Right kidney (tissue), 1 donor: ENCODE measurements at regions not wholly inside any gene's neighbourhood (a gene's known extent, or its start where the extent isn't known, plus 50 kb on each side); places are given as distances from the start of the nearest gene placed in this dataset.
"Not testable (repeated sequence)": the region's sequence is repeated elsewhere in the genome, so short reads cannot be mapped to it uniquely, and the experiment has no call there.

Experiments used
- DNase-seq: peaks from one replicate; pipeline ENCODE4 v3.0.0-alpha.2; 2016

DNA sequence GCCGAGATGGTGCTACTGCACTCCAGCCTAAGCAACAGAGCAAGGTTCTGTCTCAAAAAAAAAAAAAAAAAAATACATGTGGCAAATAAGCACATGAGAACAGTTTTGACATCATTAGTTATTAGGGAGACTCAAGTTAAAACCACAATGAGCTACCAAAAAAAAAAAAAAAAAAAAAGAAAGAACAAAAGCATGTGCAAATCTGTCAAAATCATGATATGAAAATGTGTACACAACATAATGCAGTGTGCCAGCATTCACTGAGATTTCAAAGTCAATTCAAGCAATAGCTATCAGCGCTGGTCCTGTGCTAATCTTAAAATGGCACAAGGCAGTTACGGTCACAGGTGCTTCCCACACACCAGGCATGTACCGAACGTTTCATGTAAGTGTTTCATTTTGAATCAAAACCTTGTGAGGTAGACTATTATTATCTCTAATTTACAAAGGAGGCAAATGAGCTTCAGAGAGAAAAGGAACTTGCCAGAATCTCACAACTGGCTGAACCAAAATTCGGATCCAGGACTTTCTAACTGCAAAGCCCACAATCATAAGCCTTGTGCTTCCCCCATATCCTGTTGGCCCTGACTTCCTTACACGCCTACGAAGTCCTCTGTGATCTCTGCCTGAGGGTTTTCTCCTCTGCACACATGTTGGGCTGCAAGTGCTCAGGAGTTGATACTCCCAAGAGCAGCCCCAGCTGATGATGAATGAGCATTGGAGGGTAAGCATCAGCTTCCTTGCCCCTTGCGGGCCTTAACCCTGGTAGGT is 200.1 kb upstream of the PROK2 start:
- DNase-seq: no peak

DNA sequence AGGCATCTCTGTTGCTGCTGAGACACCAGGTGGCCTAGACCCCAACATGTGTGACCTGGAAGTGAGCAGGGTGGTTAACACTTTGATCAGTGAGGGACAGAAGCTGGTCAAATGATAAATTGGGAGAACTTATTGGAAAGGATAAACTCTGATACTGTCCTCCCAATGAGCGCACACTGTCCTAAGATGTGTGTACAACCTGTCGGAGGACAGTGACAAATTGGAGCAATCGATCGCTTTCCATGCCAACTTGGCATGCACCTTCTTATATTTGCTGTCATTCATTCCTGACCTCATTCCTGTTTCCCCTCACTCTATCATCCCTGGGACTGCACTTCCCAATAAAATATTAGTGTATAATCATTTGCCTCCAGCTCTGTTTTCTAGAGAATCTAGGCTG is 198.7 kb upstream of the PROK2 start:
- no peak for DNase-seq

DNA sequence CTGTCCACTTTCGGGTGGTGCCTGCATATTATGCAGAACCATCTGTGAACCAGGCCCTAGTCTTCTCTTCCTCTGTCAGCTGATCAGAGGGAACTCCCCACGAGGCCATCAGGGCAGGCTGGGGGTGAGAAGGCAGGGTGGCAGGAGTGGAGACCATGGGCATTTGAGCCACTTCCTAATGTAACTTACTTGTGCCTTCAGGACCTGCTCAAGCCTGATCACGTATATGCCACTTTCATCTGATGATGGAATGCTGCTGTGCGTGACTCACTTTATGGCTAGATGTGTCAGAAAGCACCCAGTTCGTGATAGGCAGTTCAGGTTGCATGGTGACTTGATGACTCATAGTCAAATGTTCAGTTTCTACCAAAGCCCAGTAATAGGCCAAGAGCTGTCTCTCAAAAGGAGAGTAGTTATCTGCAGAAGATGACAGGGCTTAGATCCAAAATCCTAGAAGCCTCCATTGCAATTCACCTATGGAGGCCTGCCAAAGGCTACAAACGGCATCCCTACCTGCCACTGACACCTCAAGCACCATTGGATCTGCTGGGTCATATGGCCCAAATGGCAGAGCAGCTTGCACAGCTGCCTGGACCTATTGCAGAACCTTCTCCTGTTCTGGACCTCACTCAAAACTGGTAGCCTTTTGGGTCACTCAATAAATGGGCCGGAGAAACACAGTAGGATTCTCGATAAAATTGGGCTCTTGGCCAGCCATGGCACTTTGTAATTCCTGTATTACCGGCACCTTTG is 197.7 kb upstream of the PROK2 start:
- not testable (repeated sequence) for DNase-seq

DNA sequence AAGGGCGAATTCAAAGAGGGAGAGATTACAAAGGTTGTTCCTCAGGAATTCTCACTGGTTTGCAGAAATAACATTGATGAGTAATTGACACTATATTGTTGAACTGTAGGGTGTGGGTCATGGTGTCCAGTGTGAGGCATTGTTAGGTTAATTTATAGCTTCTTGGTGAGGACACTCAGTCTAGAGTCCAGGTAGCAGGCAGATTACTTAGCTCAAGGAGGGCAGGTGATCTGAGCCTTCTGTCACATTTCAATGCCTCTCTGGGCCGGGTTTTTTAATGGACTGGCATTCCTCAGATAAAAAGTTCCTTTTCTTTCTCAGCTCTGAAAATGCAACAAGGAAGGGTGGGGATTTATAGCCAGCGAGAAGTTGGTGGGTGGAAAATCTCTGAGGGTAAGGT is 194.2 kb upstream of the PROK2 start:
- no peak for DNase-seq

DNA sequence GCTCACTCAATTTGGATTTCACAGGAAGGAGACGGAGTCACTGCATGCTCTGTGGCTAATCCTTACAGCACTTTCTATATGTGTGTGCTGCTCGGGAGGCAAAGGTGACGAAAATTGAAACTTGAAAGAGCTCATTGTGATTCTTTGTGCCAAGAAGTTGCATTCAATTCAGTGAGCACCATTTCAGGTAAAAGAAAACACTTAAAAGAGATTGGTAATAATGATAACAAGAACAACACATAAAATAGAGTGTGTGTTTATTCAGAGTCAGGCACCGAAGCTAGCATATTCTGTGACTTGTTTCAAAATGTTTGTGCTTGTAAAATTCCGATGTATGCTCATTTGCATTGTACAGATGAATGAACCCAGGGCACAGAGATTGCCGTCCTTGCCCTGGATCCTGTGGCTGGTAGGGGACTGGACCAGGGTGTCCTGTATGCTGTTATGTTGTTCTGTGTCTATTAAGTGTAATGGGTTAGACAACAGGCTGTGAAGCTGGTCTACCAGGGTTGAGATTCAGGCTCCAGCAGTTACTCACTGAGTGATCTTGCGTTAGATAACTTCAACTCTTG is 193.3 kb upstream of the PROK2 start:
- no peak for DNase-seq

DNA sequence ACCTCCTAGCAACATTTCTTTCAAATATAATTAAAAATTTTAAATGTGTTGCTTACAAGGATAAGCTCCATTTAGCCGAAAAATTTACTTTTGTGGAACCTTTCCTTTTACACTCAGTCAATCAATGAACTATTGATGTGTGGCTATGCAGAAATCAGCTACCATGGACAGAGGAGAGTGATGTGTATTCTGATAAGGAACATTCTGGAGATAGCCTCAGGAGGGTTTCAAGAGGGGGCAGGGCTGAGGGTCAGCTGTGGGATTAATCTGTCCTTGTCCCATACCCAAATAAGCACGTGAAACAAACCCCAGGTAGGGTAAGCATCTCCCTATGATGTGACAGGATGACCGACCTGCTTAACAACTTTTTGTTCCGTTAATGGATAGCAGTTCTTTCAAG is 192.6 kb upstream of the PROK2 start:
- DNase-seq: no peak

DNA sequence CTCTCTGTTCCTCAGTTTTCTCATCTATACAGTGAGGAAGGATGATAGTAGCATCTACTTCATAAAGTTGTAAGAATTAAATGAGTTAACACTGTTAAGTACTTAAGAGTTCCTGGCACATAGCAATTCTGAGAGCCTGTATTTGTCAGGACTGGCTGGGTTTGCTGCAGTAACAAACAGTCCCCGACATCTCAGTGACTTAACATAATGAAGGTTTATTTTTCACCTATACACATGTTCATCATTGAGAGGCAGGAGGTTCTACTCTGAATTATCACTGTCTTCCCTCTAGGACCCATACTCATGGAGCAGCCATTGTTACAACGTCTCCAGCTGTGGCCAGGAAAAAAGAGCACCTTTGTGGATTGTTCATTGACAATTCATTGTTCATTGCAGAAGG is 190.6 kb upstream of the PROK2 start:
- DNase-seq: no peak

DNA sequence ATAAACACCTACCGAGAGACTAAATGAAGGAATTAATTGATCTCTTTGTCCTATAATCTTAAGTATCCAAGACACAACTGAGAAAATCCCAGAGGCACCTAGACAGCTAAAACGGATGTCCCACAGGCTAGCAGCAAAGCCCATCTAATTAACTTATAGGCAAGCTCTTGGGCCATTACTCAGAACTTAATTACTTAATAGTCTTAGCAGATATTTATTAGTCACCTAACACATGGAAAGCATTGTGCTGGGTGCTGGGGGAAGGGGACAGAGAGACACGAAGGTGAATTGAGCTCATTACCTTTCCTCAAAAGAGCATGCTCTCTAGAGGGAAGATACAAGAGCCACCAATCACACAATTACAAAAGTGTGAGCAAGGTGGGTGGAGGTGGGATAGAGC is 189.8 kb upstream of the PROK2 start:
- DNase-seq: no peak

DNA sequence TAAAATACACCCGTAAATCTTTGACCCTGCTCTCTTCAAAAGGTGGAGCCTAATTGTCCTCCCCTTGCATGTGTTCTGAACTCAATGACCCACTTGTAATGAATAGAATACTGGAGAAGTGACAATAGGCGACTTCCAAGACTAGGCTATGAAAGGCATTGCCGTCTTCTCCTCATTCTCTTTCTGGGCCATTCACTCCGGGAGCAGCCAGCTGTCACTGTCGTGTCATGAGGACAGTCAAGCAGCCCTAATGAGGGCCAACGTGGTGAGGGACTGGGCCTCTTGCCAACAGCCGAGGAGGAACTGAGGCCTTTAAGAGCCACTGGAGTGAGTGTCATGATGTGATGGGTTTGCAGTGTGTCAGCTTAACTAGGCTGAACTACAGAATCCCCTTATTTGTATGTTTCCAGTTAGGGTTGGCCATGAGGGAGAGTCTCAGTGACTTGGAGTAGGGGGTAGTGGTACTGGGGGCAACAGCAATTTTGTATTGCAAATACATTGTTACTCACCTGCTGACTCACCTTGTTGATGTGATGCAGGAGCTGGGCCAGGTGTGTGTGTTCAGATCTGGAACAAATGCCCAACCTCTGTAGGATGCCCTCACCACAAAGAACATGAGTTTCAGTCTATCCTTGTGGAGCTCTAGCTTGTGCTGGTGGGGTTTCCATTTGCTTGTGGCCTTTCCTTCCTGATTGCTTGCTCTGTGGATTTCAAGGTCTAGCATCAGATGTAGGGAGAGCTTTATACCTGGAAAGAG is 188.5 kb upstream of the PROK2 start:
- DNase-seq: no peak

DNA sequence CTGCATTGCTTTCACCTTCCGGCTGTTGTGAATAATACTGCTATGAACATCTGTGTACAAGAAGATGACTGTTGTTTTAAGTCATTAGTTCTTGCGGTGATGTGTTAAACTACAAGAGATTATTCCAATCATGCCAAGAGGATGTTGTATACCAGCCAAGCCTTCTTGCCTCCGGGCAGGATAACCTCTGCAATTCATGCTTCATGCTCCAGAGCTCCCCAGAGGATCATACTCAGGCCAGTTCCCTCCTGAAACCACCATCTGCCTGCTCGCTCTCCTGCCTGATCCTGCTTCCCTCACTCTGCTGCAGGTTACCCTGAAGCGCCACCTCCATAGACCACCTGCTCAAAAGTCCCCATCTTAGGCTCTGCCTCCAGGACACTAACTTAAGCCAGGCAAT is 187.1 kb upstream of the PROK2 start:
- DNase-seq: no peak

DNA sequence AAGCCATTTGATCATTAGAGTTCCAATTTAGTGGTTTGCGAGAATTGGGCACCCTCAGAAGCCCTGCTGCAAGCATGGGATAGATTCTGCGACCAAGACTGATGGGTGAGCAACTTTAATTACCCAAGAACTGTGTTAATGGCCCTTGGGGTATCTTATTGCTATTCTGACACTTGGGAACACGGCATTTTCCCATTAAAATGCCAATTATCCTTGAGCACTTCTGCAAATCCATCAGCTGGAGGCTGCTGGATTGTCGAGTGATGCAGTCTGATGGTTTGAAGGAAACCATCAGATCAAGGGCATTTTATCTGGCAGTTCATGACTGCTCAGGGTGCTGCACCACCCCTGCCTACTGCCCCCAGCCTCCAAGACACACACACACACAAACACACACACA is 183.6 kb upstream of the PROK2 start:
- peak; percentile 20 for DNase-seq

DNA sequence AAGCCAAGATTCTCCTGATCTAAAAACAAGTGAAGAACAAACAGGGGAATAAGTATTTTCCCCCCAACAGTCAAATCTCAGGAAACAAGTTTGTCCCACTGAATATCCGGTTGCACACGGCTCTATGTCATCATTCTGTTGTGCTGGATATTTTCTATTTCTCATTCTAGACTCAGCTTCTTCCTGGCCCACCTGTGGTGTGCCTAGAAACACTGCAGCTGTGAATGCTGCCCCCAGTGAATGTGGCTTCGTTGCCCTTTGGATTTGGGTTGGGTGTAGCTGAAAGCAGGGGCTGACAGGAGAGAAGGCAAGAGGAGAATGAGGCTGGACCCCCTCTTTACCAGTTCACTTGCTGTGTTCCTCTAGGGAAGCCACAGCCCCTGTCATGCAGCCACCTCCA is 181.2 kb upstream of the PROK2 start:
- DNase-seq: no peak

DNA sequence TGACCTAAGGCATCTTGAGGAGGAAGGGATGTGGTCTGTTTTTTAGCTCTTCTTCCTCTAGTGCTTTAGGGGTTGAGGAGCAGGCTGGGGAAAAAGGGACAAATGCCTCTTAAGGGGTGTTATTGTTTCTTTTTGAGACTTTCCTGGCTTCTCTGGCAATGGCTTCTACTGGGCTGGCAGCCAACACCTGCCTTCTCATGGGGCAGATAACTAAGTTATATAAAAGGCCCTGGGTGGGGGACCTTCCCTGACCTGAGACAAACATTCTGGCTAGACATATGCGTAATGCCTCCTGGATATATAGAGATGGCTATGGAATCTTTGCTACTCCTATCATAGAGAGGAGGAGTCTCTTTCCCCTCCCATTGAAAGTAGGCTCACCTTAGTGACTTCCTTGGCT is 179.2 kb upstream of the PROK2 start:
- DNase-seq: no peak

DNA sequence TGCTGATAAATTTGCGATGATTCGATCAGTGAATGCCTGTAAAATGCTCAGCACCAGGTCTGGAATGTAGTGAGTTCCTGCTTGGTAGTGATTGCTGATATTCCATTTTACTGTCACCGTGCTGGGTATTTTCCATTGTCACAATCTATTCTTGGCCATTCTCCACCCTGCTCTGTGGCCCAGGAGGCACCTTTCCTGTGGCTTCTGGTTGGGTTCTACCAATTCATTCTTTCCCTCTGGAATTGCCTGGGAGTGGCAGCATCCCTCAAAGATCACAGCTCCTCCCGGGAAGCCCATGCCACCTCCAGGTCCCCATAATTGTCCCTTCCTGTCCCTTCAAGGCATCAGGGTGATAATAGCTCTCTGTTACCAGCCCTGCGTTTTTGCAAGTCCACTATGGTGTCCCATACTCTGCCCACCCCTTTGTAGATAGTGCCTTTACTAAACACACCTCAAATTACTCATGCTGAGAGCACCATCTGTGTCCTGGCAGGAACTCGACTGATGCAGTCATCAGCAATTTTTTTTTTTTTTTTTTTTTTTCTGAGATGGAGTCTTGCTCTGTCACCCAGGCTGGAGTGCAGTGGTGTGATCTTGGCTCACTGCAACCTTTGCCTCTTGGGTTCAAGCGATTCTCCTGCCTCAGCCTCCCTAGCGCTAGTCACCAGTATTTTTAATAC is 177.8 kb upstream of the PROK2 start:
- no peak for DNase-seq

DNA sequence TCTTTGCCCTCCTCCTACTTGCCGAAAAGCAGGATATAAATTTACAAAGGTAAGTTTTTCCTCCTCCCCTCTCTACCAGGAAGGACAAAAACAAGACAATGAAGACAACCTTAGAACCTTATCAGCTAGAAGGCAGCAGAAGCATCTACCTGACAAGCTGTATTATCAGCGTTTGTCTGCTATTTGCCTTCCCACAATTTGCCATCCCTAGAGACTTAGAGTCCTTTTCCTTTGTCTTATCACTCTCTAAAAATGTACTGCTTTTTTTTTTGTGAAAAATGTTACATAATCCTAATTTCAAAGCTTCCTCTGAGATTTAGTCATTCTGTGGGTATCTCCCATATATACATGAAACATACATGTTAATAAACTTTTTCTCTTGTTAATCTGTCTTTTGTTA is 176.9 kb upstream of the PROK2 start:
- DNase-seq: no peak

DNA sequence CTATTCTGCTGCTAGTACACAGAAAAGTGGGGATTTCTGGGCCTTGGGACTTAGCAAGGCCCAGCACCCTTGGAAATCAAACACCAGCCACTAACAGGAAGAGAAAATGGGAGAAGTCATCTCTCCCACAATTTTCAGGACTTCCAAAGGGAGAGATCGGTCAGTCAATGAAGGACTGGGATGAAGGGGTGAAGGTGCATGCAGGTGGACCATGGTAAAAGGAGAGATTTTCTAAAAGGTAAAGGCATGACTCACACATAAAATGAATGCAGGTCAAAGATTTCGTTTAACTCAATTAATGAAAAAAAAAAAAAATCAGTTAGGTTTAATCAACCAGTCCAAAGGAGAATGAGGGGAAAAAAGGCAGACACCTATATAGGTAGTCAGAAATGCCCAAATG is 176.4 kb upstream of the PROK2 start:
- no peak for DNase-seq

DNA sequence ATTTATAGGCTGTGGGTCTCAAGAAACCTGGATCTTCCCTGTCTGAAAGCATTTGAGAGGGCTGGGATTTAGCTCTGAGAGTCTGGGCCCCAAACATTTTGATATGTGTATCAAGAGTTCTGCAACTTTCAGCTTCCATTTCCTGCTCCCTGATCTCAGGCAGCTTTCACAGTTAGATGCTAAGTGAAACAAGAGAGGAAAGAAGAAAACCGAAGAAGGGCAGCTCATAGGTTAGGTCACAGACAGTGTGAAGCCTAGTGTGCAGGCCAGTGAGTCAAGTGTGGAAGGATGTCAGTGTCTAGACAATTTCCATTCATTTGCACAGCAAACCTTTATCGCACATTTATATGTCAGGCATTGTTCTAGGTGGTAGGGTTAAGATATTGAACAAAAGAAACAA is 173.6 kb upstream of the PROK2 start:
- DNase-seq: no peak

DNA sequence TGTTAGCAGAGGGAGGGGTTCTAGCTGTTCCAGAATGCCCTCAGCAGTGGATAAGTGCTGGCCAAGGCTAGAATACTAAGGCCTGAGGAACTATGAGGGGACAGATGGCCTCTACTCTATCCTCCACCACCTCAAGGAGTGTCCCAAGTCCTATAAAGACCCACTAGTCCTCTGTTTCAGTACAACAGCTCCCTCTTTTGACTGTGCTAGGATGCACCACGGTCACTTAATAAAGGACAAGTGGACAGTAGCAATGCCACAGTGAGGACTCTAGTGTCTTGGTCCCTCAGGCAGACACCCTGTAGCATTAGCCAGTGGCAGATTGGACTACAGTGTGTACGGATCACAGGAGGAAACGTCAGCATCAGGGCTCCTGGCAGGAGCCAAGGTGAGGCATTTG is 171.8 kb upstream of the PROK2 start:
- no peak for DNase-seq

DNA sequence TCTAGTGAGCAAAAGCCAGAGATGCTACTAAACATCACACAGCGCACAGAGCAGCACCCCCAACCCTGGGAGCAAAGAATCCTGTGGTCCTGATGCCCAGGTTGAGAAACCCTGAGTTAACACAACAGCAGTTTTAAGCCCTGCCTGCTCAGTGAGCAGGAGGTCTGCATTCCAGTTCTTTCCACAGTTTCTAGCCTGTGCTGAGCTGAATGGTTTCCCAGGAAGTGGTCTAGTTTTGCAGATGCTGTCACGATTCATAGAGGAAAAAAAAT is 171.1 kb upstream of the PROK2 start:
- no peak for DNase-seq

DNA sequence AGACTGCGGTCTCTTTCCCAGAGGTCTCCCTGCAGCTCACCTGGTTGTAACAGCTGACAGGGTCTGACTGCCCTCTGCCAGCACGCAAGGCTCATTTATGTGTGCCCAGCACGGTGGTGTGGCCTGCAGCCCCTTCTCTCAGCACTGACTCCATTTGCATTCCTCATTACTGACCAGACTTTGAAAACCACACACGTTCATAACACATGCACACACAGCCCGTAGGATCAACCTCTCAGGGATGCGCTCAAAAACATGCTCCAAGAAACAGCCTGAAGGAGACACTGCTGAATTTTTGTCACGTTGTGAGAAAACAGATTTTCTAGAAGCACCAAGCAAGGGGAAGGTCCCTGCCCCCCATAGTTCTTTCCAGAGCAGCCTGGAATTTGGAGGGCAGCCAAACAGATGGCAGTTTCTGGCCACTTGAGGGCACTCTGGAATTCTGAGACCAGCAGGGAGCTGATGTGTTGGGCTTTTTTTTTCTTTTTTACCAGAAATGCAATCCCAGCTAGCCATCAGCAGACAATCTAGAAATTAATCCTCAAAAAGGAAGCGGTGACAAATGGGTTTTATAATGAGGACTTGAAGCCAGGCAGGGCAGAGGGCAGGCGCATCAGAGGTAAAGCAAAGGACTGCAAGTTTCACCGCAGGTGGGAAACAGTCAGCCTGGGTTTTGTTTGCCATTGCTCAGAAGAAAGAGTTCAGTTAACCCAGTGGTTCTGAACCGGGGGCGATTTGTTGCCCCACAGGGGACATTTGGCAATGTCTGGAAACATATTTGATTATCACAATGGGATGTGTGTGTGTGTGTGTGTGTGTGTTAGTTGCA is 170.5 kb upstream of the PROK2 start:
- DNase-seq: peak; percentile 75

DNA sequence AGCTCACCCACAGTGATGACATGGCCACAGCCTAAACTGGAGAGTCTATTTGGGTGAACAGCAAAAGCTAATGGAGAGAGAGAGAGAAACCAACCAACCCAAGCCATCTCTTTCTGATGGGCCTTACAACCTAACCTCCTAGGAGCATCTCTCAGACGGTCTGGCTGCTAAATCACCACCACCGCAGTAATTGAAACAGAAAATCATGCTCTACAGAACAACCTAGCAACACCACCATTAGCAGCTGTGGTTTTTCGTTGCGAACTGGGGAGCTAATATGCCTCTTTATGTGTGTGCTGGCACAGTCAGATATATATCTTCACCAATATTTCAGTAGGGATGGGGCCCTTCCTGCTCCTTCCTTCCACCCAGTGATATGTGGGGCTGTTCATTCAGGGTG is 166.9 kb upstream of the PROK2 start:
- no peak for DNase-seq

DNA sequence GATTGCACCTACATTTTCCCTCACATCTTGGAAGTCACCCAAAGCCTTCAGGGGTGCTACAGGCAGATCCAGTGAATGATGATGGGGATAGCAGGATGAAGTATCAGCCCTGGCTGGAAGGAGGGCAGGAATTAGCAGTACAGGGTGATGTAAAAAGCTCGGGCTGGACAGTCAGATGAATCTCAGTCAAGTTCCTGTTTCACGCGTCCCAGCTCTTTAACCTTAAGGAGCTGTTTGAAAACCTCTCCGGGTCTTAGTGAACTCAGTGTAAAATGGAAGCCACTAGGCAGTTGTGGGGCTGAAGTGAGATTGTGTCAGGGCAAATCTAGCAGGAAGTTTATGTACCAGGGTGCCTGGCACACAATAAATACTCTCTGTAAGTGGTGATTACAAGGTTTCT is 166.4 kb upstream of the PROK2 start:
- DNase-seq: no peak
